Left ventricle myocardium inferior (tissue), 1 donor: ENCODE measurements at regions not wholly inside any gene's neighbourhood (a gene's known extent, or its start where the extent isn't known, plus 50 kb on each side); places are given as distances from the start of the nearest gene placed in this dataset.

ENCODE experiments used
- DNase-seq: peaks from one replicate; pipeline ENCODE4 v3.0.0-alpha.2; 2020
- H3K27ac ChIP-seq: fragments of 200-600 bp; replicated peaks from 2 replicates; pipeline ENCODE4 v1.8.0; 2021
- H3K27me3 ChIP-seq: fragments of 200-600 bp; 2 replicates; pipeline ENCODE4 v1.8.0; 2021; ENCODE audit warnings: low read depth
- H3K36me3 ChIP-seq: fragments of 200-600 bp; 2 replicates; pipeline ENCODE4 v1.8.0; 2021
- H3K4me1 ChIP-seq: fragments of 200-600 bp; 2 replicates; pipeline ENCODE4 v1.8.0; 2021
- H3K4me3 ChIP-seq: fragments of 200-600 bp; 2 replicates; pipeline ENCODE4 v1.8.0; 2021; ENCODE audit warnings: mild to moderate bottlenecking, moderate library complexity
- H3K9me3 ChIP-seq: fragments of 200-600 bp; replicated peaks from 2 replicates; pipeline ENCODE4 v1.8.0; 2021
- intact Hi-C: fragments of 100-400 bp; cut with micrococcal nuclease; formaldehyde crosslinking; loops from one replicate; pipeline ENCODE4 v1.11.0; 2022
- TF ChIP-seq, protein P1 (sequence below): fragments of 200-600 bp; IDR thresholded peaks from 2 replicates; pipeline ENCODE4 v1.8.0; 2021; ENCODE audit warnings: antibody characterized with exemption, mild to moderate bottlenecking, borderline replicate concordance
- donor health status: DM: no; HTN: yes; CAD: no; lungs with severe emphysema.

- TF ChIP-seq, protein P1, sequence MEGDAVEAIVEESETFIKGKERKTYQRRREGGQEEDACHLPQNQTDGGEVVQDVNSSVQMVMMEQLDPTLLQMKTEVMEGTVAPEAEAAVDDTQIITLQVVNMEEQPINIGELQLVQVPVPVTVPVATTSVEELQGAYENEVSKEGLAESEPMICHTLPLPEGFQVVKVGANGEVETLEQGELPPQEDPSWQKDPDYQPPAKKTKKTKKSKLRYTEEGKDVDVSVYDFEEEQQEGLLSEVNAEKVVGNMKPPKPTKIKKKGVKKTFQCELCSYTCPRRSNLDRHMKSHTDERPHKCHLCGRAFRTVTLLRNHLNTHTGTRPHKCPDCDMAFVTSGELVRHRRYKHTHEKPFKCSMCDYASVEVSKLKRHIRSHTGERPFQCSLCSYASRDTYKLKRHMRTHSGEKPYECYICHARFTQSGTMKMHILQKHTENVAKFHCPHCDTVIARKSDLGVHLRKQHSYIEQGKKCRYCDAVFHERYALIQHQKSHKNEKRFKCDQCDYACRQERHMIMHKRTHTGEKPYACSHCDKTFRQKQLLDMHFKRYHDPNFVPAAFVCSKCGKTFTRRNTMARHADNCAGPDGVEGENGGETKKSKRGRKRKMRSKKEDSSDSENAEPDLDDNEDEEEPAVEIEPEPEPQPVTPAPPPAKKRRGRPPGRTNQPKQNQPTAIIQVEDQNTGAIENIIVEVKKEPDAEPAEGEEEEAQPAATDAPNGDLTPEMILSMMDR: no peak
- Histone ChIP-seq H3K36me3 (no peaks in the 10 kb centered on the region), H3K4me1 (no peaks in the 10 kb centered on the region), H3K4me3 (no peak overlapping the region), H3K9me3 (no peaks in the 10 kb centered on the region), H3K27me3 (peaks cover 7% of the 10 kb centered on the region), H3K27ac (no peak overlapping the region)
- no peak for DNase-seq
- intact Hi-C loops: no loop called here
Observed at GRCh38 chr3:31241533-31241932, 291.2 kb upstream of the STT3B start.

GRCh38 chr3:31242026-31242960, 290.4 kb upstream of the STT3B start:
- intact Hi-C loops: no loop called here
- H3K4me1 ChIP-seq: no peaks in the 10 kb centered on the region
- H3K4me3 ChIP-seq: no peak overlapping the region
- H3K36me3 ChIP-seq: no peaks in the 10 kb centered on the region
- no peak for DNase-seq
- H3K27ac ChIP-seq: no peak overlapping the region
- H3K27me3 ChIP-seq: peaks cover 5% of the 10 kb centered on the region
- H3K9me3 ChIP-seq: no peaks in the 10 kb centered on the region
- TF ChIP-seq, protein P1: no peak

DNA sequence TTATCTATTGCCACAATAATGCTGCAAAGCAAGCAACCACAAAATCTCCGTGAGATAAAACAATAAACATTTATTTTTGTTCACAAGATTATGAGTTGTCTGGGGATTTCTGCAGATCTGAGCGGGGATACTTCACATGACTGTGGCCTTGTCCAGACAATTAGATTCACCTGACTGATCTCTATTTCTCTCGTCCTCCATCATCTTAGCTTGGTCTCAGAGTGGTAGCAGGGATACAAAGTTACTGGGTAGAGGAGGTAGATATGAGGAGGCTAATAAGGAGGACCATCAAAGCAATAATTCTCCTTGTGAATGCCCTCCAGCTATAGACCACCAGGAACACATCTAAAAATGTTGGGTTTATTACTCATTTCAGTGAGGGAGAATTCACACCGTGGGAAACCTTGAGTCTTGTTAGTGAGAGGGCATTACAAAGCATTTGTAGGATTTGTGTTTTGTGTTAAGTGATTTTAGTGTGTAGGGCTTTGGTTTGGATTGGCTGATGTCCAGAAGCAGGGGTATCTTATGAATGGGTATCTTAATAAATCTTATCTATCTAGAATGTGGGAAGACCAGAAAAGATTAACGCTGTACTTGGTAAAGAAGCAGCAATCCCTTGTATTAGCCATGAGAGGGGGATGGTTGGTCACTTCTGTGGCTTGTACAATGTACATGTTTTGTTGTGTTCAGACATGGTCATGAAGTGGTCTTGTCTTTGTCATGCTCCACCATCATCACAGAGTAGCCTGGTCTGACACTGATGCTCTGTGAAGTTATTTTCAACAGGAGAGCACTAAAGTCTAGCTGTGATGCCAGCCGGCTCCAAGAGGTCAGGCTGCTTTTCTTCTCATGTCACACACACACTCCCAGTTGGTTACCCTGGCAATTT, 287.6 kb upstream of the STT3B start:
- Histone ChIP-seq H3K27ac (no peak overlapping the region), H3K4me1 (no peaks in the 10 kb centered on the region), H3K9me3 (no peaks in the 10 kb centered on the region), H3K36me3 (no peaks in the 10 kb centered on the region), H3K4me3 (no peak overlapping the region), H3K27me3 (no peaks in the 10 kb centered on the region)
- no peak for DNase-seq
- intact Hi-C loops: no loop called here
- TF ChIP-seq, protein P1: no peak

DNA sequence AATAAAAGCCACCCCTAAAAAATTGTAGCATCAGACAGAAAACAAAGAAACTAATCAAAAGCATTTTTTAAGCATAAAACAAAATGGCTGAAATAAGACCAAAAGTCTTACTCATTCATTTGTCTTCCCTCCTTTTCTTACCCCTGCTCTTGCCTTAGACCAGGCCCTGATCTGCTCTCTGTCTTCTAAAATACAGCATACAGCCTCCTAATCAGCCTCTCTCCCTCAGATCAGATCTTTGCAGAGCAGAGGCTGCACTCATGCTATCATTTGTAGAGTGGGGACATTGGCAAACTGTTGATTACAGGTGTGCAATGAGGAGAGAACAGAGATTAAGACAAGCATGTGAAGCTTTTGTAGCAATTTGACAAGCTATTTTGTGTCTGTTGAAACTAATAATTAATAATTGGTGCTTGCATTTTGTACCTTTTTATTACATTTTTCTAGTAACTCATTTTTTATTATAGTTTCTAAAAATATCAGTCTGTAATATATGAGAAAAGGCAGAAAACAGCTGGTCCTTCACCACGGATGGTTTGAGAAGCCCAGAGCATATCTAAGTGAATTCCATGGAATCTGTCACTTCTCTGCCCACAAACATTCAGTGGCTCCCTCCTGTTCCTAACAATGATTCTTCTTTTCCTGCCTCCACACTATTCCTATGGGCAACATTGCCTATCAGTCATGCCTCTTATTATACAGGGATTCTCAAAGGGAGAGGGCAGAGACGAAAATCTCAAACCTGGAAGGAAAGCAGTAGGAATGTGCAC, 286.2 kb upstream of the STT3B start:
- Histone ChIP-seq H3K27me3 (no peaks in the 10 kb centered on the region), H3K4me3 (no peak overlapping the region), H3K4me1 (no peaks in the 10 kb centered on the region), H3K27ac (no peak overlapping the region), H3K36me3 (no peaks in the 10 kb centered on the region), H3K9me3 (no peaks in the 10 kb centered on the region)
- TF ChIP-seq, protein P1: no peak
- intact Hi-C loops: no loop called here
- no peak for DNase-seq

GRCh38 chr3:31247063-31247447, 285.7 kb upstream of the STT3B start:
- Histone ChIP-seq H3K4me1 (no peaks in the 10 kb centered on the region), H3K9me3 (no peaks in the 10 kb centered on the region), H3K36me3 (no peaks in the 10 kb centered on the region), H3K27me3 (no peaks in the 10 kb centered on the region), H3K4me3 (no peak overlapping the region), H3K27ac (no peak overlapping the region)
- intact Hi-C loops: no loop called here
- TF ChIP-seq, protein P1: no peak
- DNase-seq: no peak
